ENCODE measurements at regions not wholly inside any gene's neighbourhood (a gene's known extent, or its start where the extent isn't known, plus 50 kb on each side); places are given as distances from the start of the nearest gene placed in this dataset.

GRCh38 chr22:47460861-47461260, 698.4 kb downstream of the TBC1D22A start:
- no peak for DNase-seq

DNA sequence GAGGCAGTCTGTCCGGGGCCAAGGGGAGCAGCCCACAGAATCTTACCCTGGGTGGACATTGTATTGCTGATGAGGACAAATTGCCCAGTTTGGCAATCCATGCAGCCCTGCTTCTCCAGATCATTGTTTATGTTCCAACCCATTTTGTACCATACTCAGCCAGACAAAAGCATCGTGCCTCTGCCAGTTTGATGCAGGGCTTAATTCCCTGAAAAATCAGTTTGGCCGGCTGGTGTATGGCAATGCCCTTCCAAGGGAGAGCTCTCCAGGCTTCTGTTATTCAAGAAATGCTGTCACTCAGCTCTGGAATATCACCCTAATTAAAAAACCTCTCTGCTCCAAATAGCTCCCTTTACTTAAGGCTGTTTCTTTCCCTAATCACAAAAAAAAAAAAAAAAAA, 697.7 kb downstream of the TBC1D22A start:
- no peak for DNase-seq

DNA sequence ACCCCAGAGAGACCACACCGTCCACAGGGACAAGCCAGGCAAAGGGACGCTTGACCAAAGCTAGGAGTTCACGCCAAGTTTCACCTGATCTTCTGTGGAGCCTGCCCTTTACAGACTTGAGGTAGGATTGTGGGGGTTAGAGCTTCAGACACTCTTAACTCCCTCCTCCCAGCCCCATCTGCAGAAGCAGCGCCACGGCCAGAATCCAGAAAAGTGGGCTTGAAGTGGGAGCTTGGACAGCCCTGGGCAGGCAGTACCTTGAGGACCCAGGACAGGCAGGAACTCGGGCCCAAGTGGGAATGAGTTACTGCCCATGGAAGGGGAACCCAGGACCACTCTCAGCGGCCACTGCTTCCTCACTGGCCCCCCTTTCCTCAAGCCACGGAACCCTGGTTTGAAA, 695.9 kb downstream of the TBC1D22A start:
- DNase-seq: no peak

- DNase-seq: no peak
Measured at GRCh38 chr22:47457509-47458300, 695.3 kb downstream of the TBC1D22A start.

- DNase-seq: no peak
Measured at GRCh38 chr22:47457021-47457420, 694.6 kb downstream of the TBC1D22A start.

GRCh38 chr22:47456031-47456430, 693.6 kb downstream of the TBC1D22A start:
- DNase-seq: no peak

DNA sequence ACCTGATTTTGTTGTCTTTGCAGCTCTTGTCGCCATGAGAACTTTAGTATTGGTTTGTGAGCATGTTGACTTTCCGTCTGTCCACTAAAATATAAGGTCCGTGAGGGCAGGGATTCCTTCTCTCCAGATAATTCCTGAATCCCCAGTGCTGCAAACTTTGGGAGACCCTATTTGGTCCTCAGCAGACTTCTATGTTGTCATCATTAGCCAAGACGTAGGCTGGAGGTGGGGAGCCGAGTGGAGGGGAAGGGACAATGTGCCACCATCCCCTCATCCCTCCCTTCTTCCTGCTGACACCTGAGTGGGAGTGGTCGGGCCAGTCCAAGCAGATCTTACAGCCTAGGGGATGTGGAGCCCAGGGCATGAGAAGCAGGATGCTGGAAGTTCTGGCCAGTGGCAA, 690.6 kb downstream of the TBC1D22A start:
- DNase-seq: no peak

GRCh38 chr22:47452184-47452583, 689.7 kb downstream of the TBC1D22A start:
- DNase-seq: no peak

GRCh38 chr22:47450876-47451475, 688.5 kb downstream of the TBC1D22A start:
- DNase-seq: no peak

DNA sequence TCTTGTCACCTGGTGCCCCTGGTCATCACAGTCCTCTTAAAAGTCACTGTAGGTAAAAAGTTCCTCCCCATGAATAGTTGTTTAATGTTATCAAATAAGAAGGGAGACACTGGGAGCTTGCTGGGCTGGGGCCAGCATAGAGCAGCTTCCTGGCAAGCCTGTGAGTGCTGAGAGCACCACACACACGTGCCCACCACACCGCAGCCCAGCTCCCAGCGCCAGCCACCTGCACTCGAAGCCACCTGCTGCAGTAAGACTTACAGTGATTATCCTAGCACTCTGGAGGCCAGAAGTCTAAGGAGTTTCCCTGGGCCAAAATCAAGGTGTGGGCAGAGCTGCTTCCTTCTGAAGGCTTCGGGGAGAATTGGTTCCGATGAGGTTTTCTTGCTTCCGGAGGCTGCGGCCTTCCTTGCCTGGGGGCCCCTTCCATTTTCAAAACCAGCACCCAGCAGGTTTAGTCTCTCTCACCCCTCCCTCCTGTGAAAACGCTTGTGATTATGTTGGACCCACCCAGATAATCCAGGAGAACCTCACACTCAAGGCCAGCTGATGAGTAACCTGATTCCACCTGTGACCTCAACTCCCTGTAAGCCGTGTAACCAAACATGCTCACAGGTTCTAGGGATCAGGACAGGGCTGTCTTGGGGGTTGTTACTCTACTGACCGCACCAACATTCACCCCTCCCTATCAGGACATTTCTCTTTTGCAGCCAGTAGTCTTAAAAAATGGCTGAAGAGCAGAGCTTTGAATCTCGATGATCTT, 687.2 kb downstream of the TBC1D22A start:
- DNase-seq: no peak

DNA sequence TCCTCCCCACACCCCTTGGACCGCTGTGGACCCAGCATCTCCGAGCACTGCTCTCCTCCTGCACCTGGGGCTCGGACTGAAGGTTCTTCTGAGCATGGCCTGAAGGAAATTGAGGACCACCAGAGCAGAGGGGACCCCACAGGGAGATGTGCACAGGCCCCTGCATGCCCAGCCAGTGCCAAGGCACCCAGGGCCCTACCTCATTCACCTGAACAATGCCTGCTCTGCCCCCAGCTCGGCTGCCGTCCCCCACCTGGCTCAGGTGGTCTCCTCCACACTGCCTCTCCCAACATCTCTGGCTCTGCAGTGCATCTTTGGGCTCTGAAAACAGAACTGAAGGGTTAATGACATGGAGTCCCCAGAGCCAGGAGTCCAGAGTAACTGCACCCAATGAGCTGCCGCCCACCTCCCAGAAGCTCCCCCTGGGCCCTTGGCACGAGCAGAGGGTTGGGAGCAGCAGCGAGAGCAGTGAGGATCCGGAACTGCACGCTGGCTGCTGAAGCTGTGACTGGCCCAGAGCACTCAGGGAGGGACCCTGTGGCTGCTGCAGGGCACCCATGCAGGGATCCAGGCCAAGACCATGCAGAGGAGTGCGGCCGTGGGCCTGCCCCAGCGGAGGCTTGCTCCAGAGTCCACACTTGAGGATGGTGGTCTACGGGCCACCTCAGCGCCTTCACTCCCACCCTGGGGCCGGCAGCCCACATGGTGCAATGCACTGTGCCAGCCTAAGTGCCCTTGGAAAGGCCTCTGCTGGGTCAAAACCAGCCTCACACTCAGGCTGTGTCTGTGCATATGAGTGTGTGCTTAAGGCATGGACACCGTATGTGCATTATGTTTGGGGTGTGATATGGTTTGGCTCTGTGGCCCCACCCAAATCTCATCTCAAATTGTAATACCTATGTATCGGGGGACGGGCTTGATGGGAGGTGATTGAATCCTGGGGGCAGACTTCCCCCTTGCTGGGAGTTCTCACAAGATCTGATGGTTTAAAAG, 686.1 kb downstream of the TBC1D22A start:
- no peak for DNase-seq

- no peak for DNase-seq
Measured at GRCh38 chr22:47446821-47447810, 684.7 kb downstream of the TBC1D22A start.

GRCh38 chr22:47446331-47446730, 683.9 kb downstream of the TBC1D22A start:
- no peak for DNase-seq

GRCh38 chr22:47445716-47446290, 683.4 kb downstream of the TBC1D22A start:
- no peak for DNase-seq

GRCh38 chr22:47445212-47445611, 682.8 kb downstream of the TBC1D22A start:
- no peak for DNase-seq

- no peak for DNase-seq
Measured at GRCh38 chr22:47444746-47445065, 682.3 kb downstream of the TBC1D22A start.

DNA sequence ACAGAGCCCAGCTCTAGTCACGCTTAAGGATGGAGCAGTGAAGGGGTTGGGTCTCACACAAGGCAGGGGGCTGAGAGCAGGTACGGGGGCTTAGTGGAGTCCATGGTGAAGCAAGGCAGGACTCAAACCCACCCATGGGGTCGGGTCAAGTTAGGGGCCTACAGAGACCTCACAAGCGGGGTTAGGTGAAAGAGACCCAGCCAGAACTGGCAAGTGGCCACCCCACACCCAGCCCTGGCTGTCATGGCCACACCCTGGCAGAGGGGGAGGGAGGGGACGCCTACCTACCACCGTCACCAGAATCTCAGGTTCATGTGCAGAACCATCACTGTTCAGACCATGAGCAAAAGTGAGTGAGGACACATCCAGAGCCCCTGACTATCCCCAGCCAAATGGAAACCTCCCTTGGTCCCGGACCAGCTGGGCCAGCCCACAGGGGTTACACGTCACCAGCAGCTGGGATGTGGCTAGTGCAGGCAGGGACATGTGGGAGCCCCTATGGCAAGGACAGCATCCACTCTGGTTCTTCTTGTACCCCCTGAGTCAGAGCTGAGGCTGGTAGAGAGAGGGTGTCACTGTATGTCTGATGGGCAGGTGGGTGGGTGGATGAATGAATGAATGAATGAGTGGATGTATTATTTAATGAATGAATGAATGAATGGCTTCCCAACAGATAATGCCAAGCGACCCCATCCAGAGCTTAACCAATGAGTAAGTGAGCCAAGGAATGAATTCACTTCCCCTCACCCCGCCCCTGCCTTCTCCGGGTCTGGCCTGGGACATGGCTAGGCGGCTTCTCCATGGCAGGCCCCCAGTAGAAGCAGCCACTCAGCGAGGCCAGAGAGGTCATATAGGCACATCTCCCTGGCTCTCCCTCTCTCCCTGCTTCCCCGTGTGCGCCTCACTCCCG, 681.6 kb downstream of the TBC1D22A start:
- no peak for DNase-seq

- no peak for DNase-seq
Measured at GRCh38 chr22:47442821-47443220, 680.4 kb downstream of the TBC1D22A start.

DNA sequence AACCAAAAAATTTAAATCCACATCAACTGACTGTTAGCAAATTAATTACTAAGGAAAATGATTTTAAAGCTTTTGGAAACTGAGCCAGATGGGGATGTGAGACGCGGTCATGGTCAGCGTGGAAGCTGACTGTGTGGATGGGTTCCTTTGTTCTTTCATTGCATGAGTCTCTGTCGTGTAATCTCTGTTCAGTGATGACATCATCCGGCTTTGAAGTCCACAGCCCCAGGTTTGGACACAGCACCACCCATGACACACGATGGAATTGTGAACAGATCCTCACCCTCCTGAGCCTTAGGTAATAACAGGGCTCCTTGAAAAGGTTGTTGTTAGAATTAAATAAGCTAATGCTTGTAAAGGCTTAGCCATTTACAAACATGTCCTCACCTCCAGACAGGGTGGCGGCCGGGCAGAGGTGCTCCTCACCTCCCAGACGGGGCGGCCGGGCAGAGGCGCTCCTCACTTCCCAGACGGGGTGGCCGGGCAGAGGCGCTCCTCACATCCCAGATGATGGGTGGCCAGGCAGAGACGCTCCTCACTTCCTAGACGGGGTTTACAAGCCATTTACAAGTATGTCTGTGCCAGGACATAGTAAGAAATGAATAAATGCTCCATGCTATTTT, 677.3 kb downstream of the TBC1D22A start:
- no peak for DNase-seq

- no peak for DNase-seq
Measured at GRCh38 chr22:47437636-47438035, 675.2 kb downstream of the TBC1D22A start.

Measured in femur (tissue), 1 donor.